HG02571 (cell line): ENCODE measurements at regions not wholly inside any gene's neighbourhood (a gene's known extent, or its start where the extent isn't known, plus 50 kb on each side); places are given as distances from the start of the nearest gene placed in this dataset.

Experiments
- ATAC-seq: cut with Tn5 transposase; IDR thresholded peaks from one replicate; pipeline ENCODE4 v1.9.1; 2021; ENCODE audit warnings: mild to moderate bottlenecking, moderate library complexity; ENCODE audit not compliant: unreplicated experiment

GRCh38 chr13:31925079-31925478 is 106.5 kb upstream of the FRY start:
- ATAC-seq = no peak

GRCh38 chr13:31927219-31927653 is 104.3 kb upstream of the FRY start:
- ATAC-seq = no peak

DNA sequence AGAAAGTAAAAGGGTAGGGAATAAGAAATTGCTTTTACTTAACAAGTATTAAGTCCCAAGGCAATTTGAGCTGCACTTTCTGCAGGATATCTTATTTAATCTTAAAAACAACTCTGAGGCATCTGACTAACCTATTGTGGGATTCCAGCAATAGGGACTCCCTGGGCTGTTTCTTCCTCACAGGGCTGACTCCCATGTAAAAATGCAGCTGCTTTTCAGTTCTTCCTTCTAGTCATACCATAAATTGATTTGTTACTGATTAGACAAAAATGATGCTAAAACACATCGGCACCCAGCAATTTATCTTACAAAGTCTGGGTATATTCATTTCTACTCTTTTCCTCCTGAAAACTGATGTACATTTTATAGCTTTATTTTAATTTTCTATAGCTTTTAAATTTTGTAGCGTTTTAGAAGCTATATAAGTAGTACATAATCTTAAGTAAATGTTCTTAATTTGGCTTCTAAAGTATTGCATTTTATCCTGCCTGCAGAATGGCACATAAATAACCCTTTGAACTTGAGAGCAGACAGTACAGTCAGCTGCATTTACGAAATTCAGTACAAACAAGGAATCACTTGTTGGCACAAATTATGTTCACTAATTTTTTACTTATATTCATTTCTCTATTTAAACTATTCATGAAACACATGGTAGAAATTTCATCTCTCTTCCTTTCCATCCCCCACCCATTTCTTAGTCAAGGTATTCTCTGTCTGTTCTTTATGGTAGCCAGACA is 102.4 kb upstream of the FRY start:
- ATAC-seq = no peak

DNA sequence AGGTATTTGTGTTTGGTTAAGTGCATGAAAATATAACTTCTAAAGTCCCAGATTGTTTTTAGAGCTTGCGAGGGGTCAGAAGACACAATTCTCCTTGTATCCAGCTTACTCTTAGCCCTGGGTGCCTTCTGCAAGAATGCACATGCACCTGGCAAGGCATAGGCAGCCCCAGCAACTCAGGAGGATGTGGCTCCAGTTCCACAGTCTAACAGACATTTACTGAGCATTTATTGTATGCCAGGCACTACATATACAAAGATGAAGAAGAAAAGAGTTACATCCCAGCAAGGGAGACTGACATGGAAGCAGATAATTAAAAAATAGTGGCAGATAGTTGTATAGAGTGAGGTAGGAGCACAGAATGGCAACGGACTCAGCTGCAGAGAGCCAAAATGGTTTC is 101.1 kb upstream of the FRY start:
- ATAC-seq = peak; percentile 20

- ATAC-seq = peak; percentile 100
Observed at GRCh38 chr13:31930901-31931522, 100.6 kb upstream of the FRY start.

- no peak for ATAC-seq
Observed at GRCh38 chr13:31937436-31937835, 94.1 kb upstream of the FRY start.

GRCh38 chr13:31940076-31940475 is 91.5 kb upstream of the FRY start:
- no peak for ATAC-seq

GRCh38 chr13:31943591-31943990 is 88.0 kb upstream of the FRY start:
- no peak for ATAC-seq

DNA sequence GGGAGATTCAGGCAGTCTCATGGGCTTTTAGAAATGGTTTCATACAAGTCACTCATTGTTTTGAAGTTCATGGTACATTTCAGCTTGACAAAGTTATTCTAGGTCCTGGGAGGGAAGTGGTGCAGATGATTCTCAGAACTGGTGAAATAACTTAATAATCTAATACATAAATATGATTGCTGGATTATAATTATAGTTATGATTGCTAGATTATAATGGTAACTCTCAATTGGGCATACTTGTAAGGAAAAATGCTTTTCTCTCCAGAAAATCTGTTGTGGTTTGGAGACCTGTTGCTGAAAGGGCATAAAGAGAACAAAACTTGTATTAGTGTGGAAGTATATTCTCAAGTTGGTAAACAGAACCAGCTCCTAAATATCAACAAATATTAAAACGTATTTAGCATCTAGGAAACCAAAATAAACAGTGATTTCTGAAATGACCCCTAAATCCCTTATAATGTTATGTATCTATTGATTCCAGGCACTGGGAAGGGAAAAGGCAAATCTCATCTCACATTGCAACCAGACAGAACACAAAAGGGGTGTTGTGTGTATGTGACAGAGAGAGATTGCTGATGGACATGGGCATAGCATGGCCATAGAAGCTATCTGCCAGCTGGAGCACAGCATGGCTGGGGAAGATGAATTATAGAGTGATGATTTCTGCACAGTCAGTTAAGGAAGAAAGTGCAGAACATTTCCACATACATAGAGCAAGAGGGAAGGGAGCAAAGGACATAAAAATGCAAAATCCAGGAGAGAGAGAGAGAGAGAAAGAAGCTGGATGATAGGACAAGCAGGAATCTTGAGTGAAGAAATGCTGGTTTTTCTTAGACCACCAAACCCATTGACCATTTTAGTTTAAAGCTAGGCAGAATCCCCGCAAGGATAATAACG is 87.1 kb upstream of the FRY start:
- ATAC-seq = no peak

- ATAC-seq = no peak
Observed at GRCh38 chr13:31945202-31945961, 86.2 kb upstream of the FRY start.

DNA sequence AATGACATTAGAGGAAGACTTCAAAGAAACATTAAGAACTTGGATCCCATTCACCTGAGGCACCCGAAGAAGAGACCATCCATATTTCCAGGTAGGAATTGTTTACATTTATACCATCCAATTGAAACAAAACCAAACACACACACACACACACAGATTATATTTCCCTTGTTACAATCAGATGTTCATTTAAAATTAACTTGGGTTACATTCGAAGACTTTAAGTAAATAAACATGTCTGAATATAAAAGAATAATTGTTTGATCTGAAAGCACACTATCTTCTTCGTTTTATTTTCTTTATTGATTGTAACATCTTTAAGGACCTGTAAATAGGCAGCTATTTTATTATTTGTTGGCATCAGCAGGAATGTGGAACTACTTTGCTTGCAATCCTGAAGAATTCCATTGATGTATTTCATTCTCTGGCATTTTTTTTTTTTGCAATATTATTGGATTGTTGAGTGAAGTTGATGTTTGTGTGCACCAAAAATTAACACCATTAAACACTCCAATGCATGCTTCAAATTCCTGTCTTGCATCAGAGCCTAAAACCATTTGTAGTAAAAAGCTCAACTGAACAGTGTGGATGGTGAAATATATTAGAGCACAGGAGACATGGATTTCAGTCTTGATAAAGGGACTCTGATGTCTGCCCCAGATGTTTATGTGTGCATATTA is 85.3 kb upstream of the FRY start:
- ATAC-seq = no peak

DNA sequence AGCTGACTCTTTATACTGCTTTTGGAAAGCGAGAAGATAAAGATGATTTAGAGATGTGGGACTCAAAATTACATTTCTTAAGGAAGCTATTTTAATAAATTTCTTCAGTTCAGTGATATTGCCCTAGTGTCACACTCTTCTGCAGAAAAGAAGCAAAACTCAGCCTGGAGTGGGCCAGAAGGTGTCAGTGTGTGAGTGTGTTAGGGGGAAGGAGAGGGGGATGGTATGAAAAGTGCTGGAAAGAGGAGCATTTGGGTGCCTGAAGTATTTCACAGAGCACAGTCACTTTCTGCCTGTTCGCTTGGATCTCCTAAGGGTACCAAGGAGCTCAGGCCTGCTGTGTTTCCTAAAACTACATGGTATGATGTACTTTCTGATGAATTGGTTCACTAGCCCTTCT is 84.5 kb upstream of the FRY start:
- no peak for ATAC-seq

DNA sequence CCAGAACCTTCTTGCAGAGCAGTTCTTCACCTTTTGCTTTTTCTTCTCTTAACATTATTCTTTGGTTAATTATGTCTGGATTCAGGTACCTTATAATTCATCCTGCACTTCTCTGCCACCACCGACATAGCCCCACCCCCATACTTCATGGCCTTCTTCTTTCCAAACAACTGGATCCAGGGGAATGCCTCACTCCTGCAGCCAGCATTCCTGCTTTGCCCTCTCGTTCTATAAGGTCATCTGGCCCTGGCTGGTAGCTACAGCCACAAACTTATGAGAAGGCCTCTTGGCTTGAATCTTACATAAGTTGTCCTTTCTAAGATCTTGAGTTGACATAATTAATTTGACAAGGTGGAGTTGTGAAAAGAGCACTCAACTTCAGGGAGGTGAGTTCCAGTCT is 84.1 kb upstream of the FRY start:
- ATAC-seq = no peak

GRCh38 chr13:31949486-31949885 is 82.1 kb upstream of the FRY start:
- ATAC-seq = no peak

DNA sequence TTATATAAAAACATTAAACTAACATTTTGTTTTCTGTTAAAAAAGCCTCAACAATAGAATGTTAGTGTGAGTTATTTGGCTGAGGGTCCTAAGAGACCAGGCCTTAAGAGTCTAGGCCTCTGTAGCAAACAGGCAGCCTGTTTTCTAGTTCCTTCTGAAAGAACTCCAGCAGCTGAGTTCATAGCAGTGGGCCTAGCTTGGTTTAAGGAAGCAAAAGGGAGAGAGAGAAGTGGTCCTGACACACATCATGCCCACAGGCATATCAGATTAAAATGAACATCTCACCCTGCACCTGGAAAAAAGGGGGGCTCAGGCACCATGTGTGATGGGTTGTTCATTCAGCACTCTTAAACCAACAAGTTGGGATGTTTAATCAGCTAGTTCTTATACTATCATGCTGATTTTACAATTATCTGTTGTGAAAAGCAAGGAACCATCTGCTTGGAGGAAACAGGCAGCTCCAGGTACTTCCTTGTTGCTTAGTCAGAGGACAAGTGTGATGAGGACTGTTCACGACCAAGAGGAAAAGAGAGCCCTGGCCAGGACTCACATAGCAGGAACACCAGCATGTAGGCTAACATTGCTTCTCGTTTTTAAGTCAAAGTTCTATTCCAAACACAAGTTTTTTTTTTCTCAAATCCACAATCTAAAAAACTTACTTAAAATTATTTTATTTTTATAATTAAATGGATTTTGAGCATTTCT is 81.3 kb upstream of the FRY start:
- no peak for ATAC-seq

DNA sequence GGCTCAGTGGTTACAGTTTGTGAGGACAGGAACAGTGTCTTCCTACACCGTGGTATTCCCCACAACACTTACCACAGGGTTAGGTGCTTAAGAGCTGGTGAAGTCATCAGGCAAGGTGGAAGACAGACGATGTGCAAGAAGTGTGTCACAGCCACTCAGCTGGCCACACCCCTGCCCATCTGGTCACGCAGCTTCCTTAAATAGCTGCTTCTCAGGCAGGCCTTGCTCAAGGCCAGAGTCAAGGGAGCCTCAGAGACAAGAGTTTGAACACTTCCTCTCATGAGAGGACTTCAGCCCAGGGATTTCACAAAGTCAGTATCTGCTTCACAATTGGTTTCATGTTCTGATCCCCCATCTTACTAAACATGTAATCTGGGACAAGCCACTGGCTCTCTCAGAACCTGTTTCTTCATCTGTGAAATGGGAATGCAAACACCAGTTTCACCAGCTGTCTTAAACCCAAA is 80.3 kb upstream of the FRY start:
- peak; percentile 93 for ATAC-seq

DNA sequence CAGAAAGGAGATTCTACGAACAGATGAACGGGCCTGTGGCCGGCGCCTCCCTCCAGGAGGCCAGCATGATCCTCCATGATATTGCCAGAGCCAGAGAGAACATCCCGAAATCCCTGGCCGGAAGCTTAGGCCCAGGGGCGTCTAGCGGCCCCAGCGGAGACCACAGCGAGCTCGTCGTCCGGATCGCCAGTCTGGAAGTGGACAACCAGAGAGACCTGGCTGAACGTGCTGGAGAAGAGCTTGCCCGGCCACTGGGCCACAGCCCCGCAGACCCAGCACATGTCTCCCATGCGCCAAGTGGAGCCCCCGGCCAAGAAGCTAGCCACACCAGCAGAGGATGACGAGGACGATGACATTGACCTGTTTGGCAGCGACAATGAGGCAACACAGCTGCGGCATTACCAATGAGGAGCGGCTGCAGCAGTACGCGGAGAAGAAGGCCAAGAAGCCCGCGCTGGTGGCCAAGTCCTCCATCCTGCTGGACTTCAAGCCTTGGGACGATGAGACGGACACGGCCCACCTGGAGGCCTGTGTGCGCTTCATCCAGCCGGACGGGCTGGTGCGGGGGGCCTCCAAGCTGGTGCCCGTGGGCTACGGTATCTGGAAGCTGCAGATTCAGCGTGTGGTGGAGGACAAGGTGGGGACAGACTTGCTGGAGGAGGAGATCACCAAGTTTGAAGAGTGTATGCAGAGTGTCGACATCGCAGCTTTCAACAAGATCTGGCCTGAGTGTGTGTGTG is 78.8 kb upstream of the FRY start:
- ATAC-seq = no peak

GRCh38 chr13:31955101-31955500 is 76.5 kb upstream of the FRY start:
- ATAC-seq = no peak

DNA sequence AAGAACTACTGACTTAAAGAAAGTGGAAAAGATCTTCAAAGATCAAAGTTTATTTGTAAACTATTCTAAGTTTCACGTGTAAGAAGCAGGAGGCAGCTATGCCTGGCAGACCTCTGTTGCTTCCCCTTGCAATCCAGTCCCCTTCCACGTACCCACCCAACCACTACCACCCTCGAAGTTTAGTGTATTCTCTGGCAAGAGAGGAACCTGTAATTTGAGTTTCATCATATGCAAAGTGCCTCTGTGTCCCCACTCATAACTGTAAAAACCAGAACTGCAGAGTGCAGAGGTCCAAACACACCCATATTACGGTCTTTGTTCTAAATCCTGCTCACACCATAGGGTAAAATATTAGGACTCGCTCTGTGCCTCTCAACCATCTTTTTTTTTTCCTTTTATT is 75.8 kb upstream of the FRY start:
- no peak for ATAC-seq
